WTC11 (cell line): ENCODE measurements at regions not wholly inside any gene's neighbourhood (a gene's known extent, or its start where the extent isn't known, plus 50 kb on each side); places are given as distances from the start of the nearest gene placed in this dataset.

Experiments used
- ATAC-seq: fragments of 200-7000 bp; cut with Tn5 transposase; 2 replicates; pipeline ENCODE4 v1.10.0; 2021; ENCODE audit warnings: mild to moderate bottlenecking, moderate library complexity
- CTCF ChIA-PET: fragments of 300-600 bp; sonication (Branson Sonifier 250); formaldehyde crosslinking; loops from one replicate; lab custom pipeline; 2021; ENCODE audit warnings: antibody characterized with exemption; lab: Charles Lee
- POLR2A ChIA-PET: fragments of 350-600 bp; sonication (Branson Sonifier 250); formaldehyde crosslinking; loops from one replicate; lab custom pipeline; 2021; ENCODE audit warnings: antibody characterized with exemption; lab: Charles Lee
- DNase-seq: peaks from one replicate; pipeline ENCODE4 v3.0.0; 2021; ENCODE audit warnings: low spot score
- H3K27ac Mint-ChIP-seq: 2 replicates; pipeline ENCODE4 v1.8.0; 2021; ENCODE audit warnings: mixed read lengths
- H3K27me3 Mint-ChIP-seq: 2 replicates; pipeline ENCODE4 v1.8.0; 2021; ENCODE audit warnings: low read depth, mild to moderate bottlenecking, moderate library complexity, mixed read lengths
- H3K36me3 Mint-ChIP-seq: 2 replicates; pipeline ENCODE4 v1.8.0; 2021; ENCODE audit warnings: mixed read lengths
- H3K4me1 Mint-ChIP-seq: 2 replicates; pipeline ENCODE4 v1.8.0; 2022; ENCODE audit warnings: mixed read lengths
- H3K4me3 Mint-ChIP-seq: 2 replicates; pipeline ENCODE4 v1.8.0; 2021; ENCODE audit warnings: mild to moderate bottlenecking, moderate library complexity, mixed read lengths
- H3K9me3 Mint-ChIP-seq: 2 replicates; pipeline ENCODE4 v1.8.0; 2021; ENCODE audit warnings: mixed read lengths
- AR ChIP-seq: fragments of 250-450 bp; sonication (Bioruptor Pico); IDR thresholded peaks from 2 replicates; pipeline ENCODE4 v1.9.0; 2021; ENCODE audit warnings: mild to moderate bottlenecking
- ATF1 ChIP-seq: sonication (generic); formaldehyde crosslinking; IDR thresholded peaks from 2 replicates; pipeline ENCODE4 v1.8.1; 2023; ENCODE audit warnings: mild to moderate bottlenecking, moderate library complexity, missing genetic modification reagents
- E2F1 ChIP-seq: sonication (generic); formaldehyde crosslinking; IDR thresholded peaks from 2 replicates; pipeline ENCODE4 v1.8.0; 2022; ENCODE audit warnings: mild to moderate bottlenecking, missing genetic modification reagents
- E2F4 ChIP-seq: sonication (generic); formaldehyde crosslinking; IDR thresholded peaks from 2 replicates; pipeline ENCODE4 v1.8.1; 2022; ENCODE audit warnings: low read depth, mild to moderate bottlenecking, moderate library complexity, missing genetic modification reagents, borderline replicate concordance
- E2F5 ChIP-seq: sonication (generic); formaldehyde crosslinking; IDR thresholded peaks from 2 replicates; pipeline ENCODE4 v1.8.1; 2022; ENCODE audit warnings: mild to moderate bottlenecking, moderate library complexity, missing genetic modification reagents
- FOXK1 ChIP-seq: sonication (generic); formaldehyde crosslinking; IDR thresholded peaks from 2 replicates; pipeline ENCODE4 v1.8.0; 2022; ENCODE audit warnings: mild to moderate bottlenecking, moderate library complexity, missing genetic modification reagents
- HMGA2 ChIP-seq: fragments of 250-450 bp; sonication (Bioruptor Pico); IDR thresholded peaks from 2 replicates; pipeline ENCODE4 v1.4.0; 2021; ENCODE audit warnings: mild to moderate bottlenecking, moderate library complexity
- HMGXB4 ChIP-seq: sonication (generic); formaldehyde crosslinking; IDR thresholded peaks from 2 replicates; pipeline ENCODE4 v1.8.1; 2023; ENCODE audit warnings: mild to moderate bottlenecking, moderate library complexity, missing genetic modification reagents
- JAZF1 ChIP-seq: fragments of 250-450 bp; sonication (Bioruptor Pico); IDR thresholded peaks from 2 replicates; pipeline ENCODE4 v1.9.0; 2021; ENCODE audit warnings: moderate library complexity, mild to moderate bottlenecking, inconsistent platforms
- KAT7 ChIP-seq: sonication (generic); formaldehyde crosslinking; IDR thresholded peaks from 2 replicates; pipeline ENCODE4 v1.8.1; 2023; ENCODE audit warnings: missing genetic modification reagents, mild to moderate bottlenecking, borderline replicate concordance
- MXD4 ChIP-seq: fragments of 250-450 bp; sonication (Bioruptor Pico); IDR thresholded peaks from 2 replicates; pipeline ENCODE4 v1.8.0; 2021; ENCODE audit warnings: mild to moderate bottlenecking, moderate library complexity, borderline replicate concordance
- NFYB ChIP-seq: sonication (generic); formaldehyde crosslinking; conservative IDR thresholded peaks from 2 replicates; pipeline ENCODE4 v1.8.0; 2022; ENCODE audit warnings: low read depth, missing genetic modification reagents
- PRDM15 ChIP-seq: sonication (generic); formaldehyde crosslinking; IDR thresholded peaks from 2 replicates; pipeline ENCODE4 v1.8.0; 2022; ENCODE audit warnings: missing genetic modification reagents
- RORB ChIP-seq: fragments of 250-450 bp; sonication (Bioruptor Pico); IDR thresholded peaks from 2 replicates; pipeline ENCODE4 v1.9.0; 2021; ENCODE audit warnings: mild to moderate bottlenecking
- SMAD3 ChIP-seq: sonication (generic); formaldehyde crosslinking; IDR thresholded peaks from 2 replicates; pipeline ENCODE4 v1.8.0; 2022; ENCODE audit warnings: missing genetic modification reagents, mild to moderate bottlenecking, borderline replicate concordance
- SP1 ChIP-seq: sonication (generic); formaldehyde crosslinking; conservative IDR thresholded peaks from 2 replicates; pipeline ENCODE4 v1.8.1; 2022; ENCODE audit warnings: missing genetic modification reagents
- TP53 ChIP-seq: sonication (generic); formaldehyde crosslinking; IDR thresholded peaks from 2 replicates; pipeline ENCODE4 v1.8.1; 2023; ENCODE audit warnings: mild to moderate bottlenecking, missing genetic modification reagents
- ZNF281 ChIP-seq: sonication (generic); formaldehyde crosslinking; IDR thresholded peaks from 2 replicates; pipeline ENCODE4 v1.8.0; 2023; ENCODE audit warnings: mild to moderate bottlenecking, missing genetic modification reagents

GRCh38 chr12:91854725-91855124 lies 290.9 kb downstream of the BTG1 start:
- Mint-ChIP-seq H3K4me1 (0 out of 2 replicates have a peak, but pooled peaks cover 3% of the 10 kb centered on the region), H3K4me3 (no peak overlapping the region), H3K9me3 (no peaks in the 10 kb centered on the region), H3K36me3 (no peaks in the 10 kb centered on the region), H3K27me3 (no peaks in the 10 kb centered on the region)
- ATAC-seq (no peak), DNase-seq (no peak)
- ChIA-PET POLR2A (no interaction called here), CTCF (no interaction called here)
- no peak for TF ChIP-seq RORB (CRISPR knock-in tag)
- no peak for TF ChIP-seq TP53 (CRISPR knock-in tag)
- TF ChIP-seq SP1 (CRISPR knock-in tag) = no peak
- no peak for TF ChIP-seq NFYB (CRISPR knock-in tag)
- no peak for TF ChIP-seq HMGA2 (CRISPR knock-in tag)
- no peak for TF ChIP-seq E2F5 (CRISPR knock-in tag)
- TF ChIP-seq SMAD3 (CRISPR knock-in tag) = no peak
- TF ChIP-seq MXD4 (CRISPR knock-in tag) = no peak
- no peak for TF ChIP-seq ATF1 (CRISPR knock-in tag)
- TF ChIP-seq, all 79 proteins: peak for 0
- H3K27ac Mint-ChIP-seq = no peak overlapping the region

GRCh38 chr12:91853350-91854127 lies 292.1 kb downstream of the BTG1 start:
- no peak overlapping the region for H3K4me3 Mint-ChIP-seq
- TF ChIP-seq HMGXB4 (no peak), ZNF281 (CRISPR knock-in tag) (no peak), JAZF1 (CRISPR knock-in tag) (no peak), KAT7 (CRISPR knock-in tag) (no peak), E2F4 (no peak), AR (no peak), SP1 (CRISPR knock-in tag) (no peak), SMAD3 (CRISPR knock-in tag) (no peak), ATF1 (CRISPR knock-in tag) (no peak), FOXK1 (CRISPR knock-in tag) (no peak), PRDM15 (CRISPR knock-in tag) (no peak), E2F1 (CRISPR knock-in tag) (no peak)
- ChIA-PET CTCF (no interaction called here), POLR2A (no interaction called here)
- DNase-seq (no peak), ATAC-seq (no peak)
- H3K27me3 Mint-ChIP-seq = no peaks in the 10 kb centered on the region
- 0 out of 2 replicates have a peak, but pooled peaks cover 3% of the 10 kb centered on the region for H3K4me1 Mint-ChIP-seq
- H3K27ac Mint-ChIP-seq = no peak overlapping the region
- no peaks in the 10 kb centered on the region for H3K9me3 Mint-ChIP-seq
- H3K36me3 Mint-ChIP-seq = no peaks in the 10 kb centered on the region
